K562 (cell line): ENCODE measurements at regions not wholly inside any gene's neighbourhood (a gene's known extent, or its start where the extent isn't known, plus 50 kb on each side); places are given as distances from the start of the nearest gene placed in this dataset.
"Not testable (repeated sequence)": the region's sequence is repeated elsewhere in the genome, so short reads cannot be mapped to it uniquely, and the experiment has no call there.

Experiments used
- ATAC-seq: fragments of 200-7000 bp; cut with Tn5 transposase; 3 replicates; pipeline ENCODE4 v1.9.1; 2020; ENCODE audit warnings: moderate library complexity
- BruUV-seq: library from RNA; stranded (reverse); fragments of 400-500 nt; replicated peaks from 2 replicates; lab custom pipeline; 2021; lab: Mats Ljungman, UMichigan
- CTCF ChIA-PET: fragments of 300-600 bp; formaldehyde crosslinking; extraction: SDS; loops from one replicate; lab custom pipeline; 2021; ENCODE audit warnings: low intra/inter-chr PET ratio; lab: Yijun Ruan, JAX
- POLR2A ChIA-PET: fragments of 300-600, 350-650 bp; sonication (Branson Sonifier 250); formaldehyde crosslinking; extraction: SDS; loops from one replicate; lab custom pipeline; 2021; ENCODE audit warnings: antibody characterized with exemption, inconsistent platforms; lab: Yijun Ruan, JAX
- DNase-seq, 4 experiments: peaks; one replicate each; pipeline versions ENCODE4 v3.0.0 to v3.0.0-alpha.2; 2011 to 2018; ENCODE audit warnings: low spot score in 3 of 4, mixed read lengths in 3 of 4; ENCODE audit errors: extremely low read depth in 1 of 4
- FAIRE-seq: peaks from 2 replicates; lab custom pipeline; 2011; peaks lifted over from hg19 to GRCh38; lab: Jason Lieb, UNC
- H2AFZ ChIP-seq: 2 replicates; pipeline ENCODE4 v1.6.0; 2011; ENCODE audit warnings: low read depth, low read length, control low read depth, inconsistent platforms
- H3K27ac ChIP-seq: fragments of 200-600 bp; 3 replicates; pipeline ENCODE4 v1.8.0; 2011; ENCODE audit warnings: low read depth, mild to moderate bottlenecking, control low read depth, inconsistent platforms, low read length, moderate library complexity, mixed read lengths; ENCODE audit errors: extremely low read depth
- H3K27me3 ChIP-seq, 2 experiments: fragments of 300-600 bp in 1 of 2; 2 replicates in 1 of 2; 3 replicates in 1 of 2; pipeline versions ENCODE4 v1.6.0 to v1.8.0; 2011; ENCODE audit warnings: inconsistent platforms in 2 of 2, low read length in 2 of 2, mild to moderate bottlenecking in 1 of 2, mixed read lengths in 1 of 2, moderate library complexity in 1 of 2; ENCODE audit not compliant: control insufficient read depth in 2 of 2, insufficient read depth in 2 of 2
- H3K36me3 ChIP-seq: fragments of 300-600 bp; 3 replicates; pipeline ENCODE4 v1.8.0; 2011; ENCODE audit warnings: mild to moderate bottlenecking, low read length, inconsistent platforms; ENCODE audit not compliant: control insufficient read depth, insufficient read depth
- H3K4me1 ChIP-seq, 2 experiments: fragments of 200-600 bp in 1 of 2; replicated peaks in 1 of 2; 2 replicates in 1 of 2; 3 replicates in 1 of 2; pipeline versions ENCODE4 v1.5.1 to v1.8.0; 2011; ENCODE audit warnings: inconsistent platforms in 2 of 2, low read length in 2 of 2, mild to moderate bottlenecking in 1 of 2, mixed read lengths in 1 of 2, moderate library complexity in 1 of 2; ENCODE audit not compliant: control insufficient read depth in 2 of 2, insufficient read depth in 2 of 2
- H3K4me2 ChIP-seq: 2 replicates; pipeline ENCODE4 v1.6.1; 2011; ENCODE audit warnings: low read length, control low read depth, inconsistent platforms, mixed read lengths; ENCODE audit not compliant: insufficient read depth
- H3K4me3 ChIP-seq: fragments of 200-600 bp; sonication (generic), shearing (Covaris generic); 2 replicates; pipeline ENCODE4 v1.5.1; 2016; ENCODE audit warnings: control low read depth, inconsistent platforms
- H3K79me2 ChIP-seq: fragments of 200-600 bp; 3 replicates; pipeline ENCODE4 v1.8.0; 2011; ENCODE audit warnings: low read length, inconsistent platforms; ENCODE audit not compliant: control insufficient read depth, insufficient read depth
- H3K9ac ChIP-seq, 2 experiments: 2 replicates each; pipeline versions ENCODE4 v1.6.0 to v1.6.1; 2011; ENCODE audit warnings: low read depth in 2 of 2, low read length in 2 of 2, control low read depth in 1 of 2, inconsistent platforms in 1 of 2, mild to moderate bottlenecking in 1 of 2, mixed read lengths in 1 of 2; ENCODE audit not compliant: insufficient read depth in 1 of 2
- H3K9me1 ChIP-seq: one replicate; pipeline ENCODE4 v1.6.0; 2011; ENCODE audit warnings: inconsistent platforms, mild to moderate bottlenecking, low read length, moderate library complexity; ENCODE audit not compliant: control insufficient read depth, insufficient read depth
- H3K9me3 ChIP-seq: replicated peaks from 2 replicates; pipeline ENCODE4 v1.5.1; 2011; ENCODE audit warnings: low read depth, low read length, inconsistent platforms; ENCODE audit not compliant: control insufficient read depth, insufficient read depth
- H4K20me1 ChIP-seq: replicated peaks from 2 replicates; pipeline ENCODE4 v1.6.1; 2011; ENCODE audit warnings: low read length, inconsistent platforms, mixed read lengths; ENCODE audit not compliant: control insufficient read depth, insufficient read depth
- RBM25 ChIP-seq: fragments of 200-400 bp; formaldehyde crosslinking; IDR thresholded peaks from 2 replicates; pipeline ENCODE4 v1.6.1; 2018; ENCODE audit warnings: low read length, low read depth, moderate library complexity; ENCODE audit not compliant: severe bottlenecking
- ZNF134 ChIP-seq: fragments of 250-450 bp; sonication (Bioruptor Pico); conservative IDR thresholded peaks from 2 replicates; pipeline ENCODE4 v1.4.0; 2020
- WGBS: fragments of 100-300 bp; shearing (Covaris generic); methylation state at CpG from one replicate; pipeline ENCODE4 v1.1.6; 2016; ENCODE audit warnings: low coverage, mixed read lengths; ENCODE audit not compliant: insufficient coverage; ENCODE audit errors: missing lambda C conversion rate; 5-methylcytosine and 5-hydroxymethylcytosine counted together
- in situ Hi-C: fragments of 300-500 bp; cut with MboI; formaldehyde crosslinking; loops from 4 replicates; pipeline ENCODE4 v1.15.0; 2018; ENCODE audit warnings: inconsistent platforms, mixed read lengths
- intact Hi-C: fragments of 100-400 bp; cut with micrococcal nuclease; formaldehyde crosslinking; loops from 2 replicates; pipeline ENCODE4 v1.14.2; 2022

DNA sequence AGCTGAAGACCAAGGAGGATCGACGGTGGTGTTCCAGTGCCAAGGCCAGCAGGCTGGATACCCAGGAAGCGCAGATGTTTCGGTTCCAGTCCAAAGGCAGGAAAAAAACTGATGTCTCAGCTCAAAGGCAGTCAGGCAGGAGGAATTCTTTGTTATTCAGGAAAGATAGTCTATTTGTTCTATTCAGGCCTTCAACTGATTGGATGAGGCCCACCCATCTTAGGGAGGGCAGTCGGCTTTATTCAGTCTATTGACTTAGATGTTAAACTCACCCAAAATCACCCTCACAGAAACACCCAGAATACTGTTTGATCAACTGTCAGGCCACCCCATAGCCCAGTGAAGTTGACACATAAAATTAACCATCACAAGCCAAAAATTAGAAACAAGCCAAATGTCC is 63.9 kb upstream of the SMURF2 start:
- H3K36me3 ChIP-seq, POLR2A ChIA-PET, BruUV-seq, H3K9me1 ChIP-seq, H2AFZ ChIP-seq, H3K27me3 ChIP-seq, CTCF ChIA-PET, H3K9ac ChIP-seq, FAIRE-seq, H3K4me1 ChIP-seq, H3K27ac ChIP-seq, H3K4me3 ChIP-seq, ATAC-seq, H3K79me2 ChIP-seq, intact Hi-C loops, DNase-seq, H3K9me3 ChIP-seq, H4K20me1 ChIP-seq, H3K4me2 ChIP-seq, in situ Hi-C loops: not testable (repeated sequence)
- peak; percentile 46 for TF ChIP-seq RBM25
- peak; percentile 95 for TF ChIP-seq ZNF134 (CRISPR knock-in tag)
- WGBS: 82% methylated on average over 5 of the region's 5 CpGs

DNA sequence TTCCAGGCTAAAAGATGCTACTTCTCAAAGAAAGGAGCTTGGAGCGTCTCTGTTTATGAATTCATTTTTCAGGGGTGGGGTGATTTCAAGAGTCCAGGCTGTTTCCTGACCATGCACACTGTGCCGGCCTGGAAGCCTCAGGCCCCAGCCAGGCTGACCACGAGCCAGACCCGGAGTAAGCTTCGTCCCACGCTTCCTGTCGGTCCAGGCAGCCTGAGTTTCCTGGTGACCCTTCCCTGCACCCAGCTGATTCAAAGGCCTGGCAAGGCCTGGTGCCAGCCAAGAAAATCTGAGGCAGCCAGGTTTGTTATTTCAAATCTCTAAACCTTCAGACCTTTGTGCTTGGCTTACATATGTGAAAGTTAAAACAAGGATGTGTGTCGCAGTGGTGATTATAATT is 62.1 kb upstream of the SMURF2 start:
- H2AFZ ChIP-seq: peak overlapping the region; percentile 59; the same call in 1 of the 2 replicates
- POLR2A ChIA-PET: interaction anchor here (0.6 to 1.9 kb wide), 2 partner anchors 16 to 106 kb away, joined by 3 to 4 read pairs; no protein-coding TSS in a partner anchor
- H3K9me3 ChIP-seq, in situ Hi-C loops, H3K27me3 ChIP-seq, H3K79me2 ChIP-seq, H3K9ac ChIP-seq, H4K20me1 ChIP-seq, H3K4me2 ChIP-seq, CTCF ChIA-PET, BruUV-seq, DNase-seq, intact Hi-C loops, H3K27ac ChIP-seq, H3K4me3 ChIP-seq, H3K4me1 ChIP-seq, H3K36me3 ChIP-seq, H3K9me1 ChIP-seq: not testable (repeated sequence)
- ATAC-seq (peak; percentile 31; the same call in 1 of the 3 replicates), FAIRE-seq (peak; percentile 73)
- WGBS: 35% methylated on average over 7 of the region's 8 CpGs
